Naive thymus-derived CD4-positive, alpha-beta T cell (primary cell): ENCODE measurements at regions not wholly inside any gene's neighbourhood (a gene's known extent, or its start where the extent isn't known, plus 50 kb on each side); places are given as distances from the start of the nearest gene placed in this dataset.

Experiments
- ATAC-seq: fragments of 150-1000 bp; cut with Tn5 transposase; 2 replicates; pipeline ENCODE4 v1.10.0; 2021; ENCODE audit warnings: mild to moderate bottlenecking, moderate library complexity
- CTCF ChIA-PET: fragments of 350-600 bp; sonication (Branson Sonifier 250); formaldehyde crosslinking; loops from one replicate; lab custom pipeline; 2021; ENCODE audit warnings: antibody characterized with exemption; lab: Charles Lee
- POLR2A ChIA-PET: fragments of 350-600 bp; sonication (Branson Sonifier 250); formaldehyde crosslinking; loops from one replicate; lab custom pipeline; 2021; ENCODE audit warnings: antibody characterized with exemption, inconsistent platforms; lab: Charles Lee
- DNase-seq, 9 donors: peaks; one replicate each; pipeline versions ENCODE4 v3.0.0 to v3.0.0-alpha.2; 2020 to 2022; ENCODE audit warnings: mixed read lengths in 1 of 9
- H3K27ac ChIP-seq: one replicate; pipeline ENCODE4 v1.7.0; 2013; ENCODE audit warnings: mild to moderate bottlenecking, low read depth, low read length, moderate library complexity
- H3K27me3 ChIP-seq, 2 donors: one replicate each; pipeline ENCODE4 v1.7.0; 2013; ENCODE audit warnings: low read length in 2 of 2, mild to moderate bottlenecking in 2 of 2, moderate library complexity in 2 of 2; ENCODE audit not compliant: control insufficient read depth in 2 of 2, insufficient read depth in 2 of 2
- H3K36me3 ChIP-seq, 3 experiments: 1 replicate in 2 of 3; 2 replicates in 1 of 3; pipeline ENCODE4 v1.7.0; 2013; ENCODE audit warnings: low read length in 3 of 3, mild to moderate bottlenecking in 3 of 3, moderate library complexity in 1 of 3; ENCODE audit not compliant: insufficient read depth in 3 of 3, control insufficient read depth in 2 of 3
- H3K4me1 ChIP-seq, 2 donors: one replicate each; pipeline ENCODE4 v1.7.0; 2013; ENCODE audit warnings: low read length in 2 of 2, mild to moderate bottlenecking in 2 of 2, moderate library complexity in 1 of 2; ENCODE audit not compliant: control insufficient read depth in 2 of 2, insufficient read depth in 2 of 2
- H3K4me3 ChIP-seq: 2 replicates; pipeline ENCODE4 v1.7.0; 2013; ENCODE audit warnings: mild to moderate bottlenecking, low read length
- H3K9me3 ChIP-seq, 3 experiments: 1 replicate in 2 of 3; 2 replicates in 1 of 3; pipeline ENCODE4 v1.7.0; 2013; ENCODE audit warnings: low read length in 3 of 3; ENCODE audit not compliant: control insufficient read depth in 2 of 3
- H3K27ac Mint-ChIP-seq, 9 donors: one replicate each; pipeline ENCODE4 v1.8.0; 2020 to 2022; ENCODE audit warnings: mixed read lengths in 9 of 9, mild to moderate bottlenecking in 8 of 9, moderate library complexity in 5 of 9, inconsistent platforms in 2 of 9
- H3K27me3 Mint-ChIP-seq, 5 donors: one replicate each; pipeline ENCODE4 v1.8.0; 2021 to 2022; ENCODE audit warnings: mixed read lengths in 5 of 5, mild to moderate bottlenecking in 1 of 5
- H3K36me3 Mint-ChIP-seq, 5 donors: one replicate each; pipeline ENCODE4 v1.8.0; 2020 to 2022; ENCODE audit warnings: mixed read lengths in 5 of 5, mild to moderate bottlenecking in 3 of 5, inconsistent platforms in 1 of 5
- H3K4me1 Mint-ChIP-seq, 7 donors: one replicate each; pipeline ENCODE4 v1.8.0; 2020 to 2022; ENCODE audit warnings: mixed read lengths in 7 of 7, mild to moderate bottlenecking in 3 of 7, inconsistent platforms in 1 of 7
- H3K4me3 Mint-ChIP-seq, 10 donors: one replicate each; pipeline ENCODE4 v1.8.0; 2020 to 2022; ENCODE audit warnings: mild to moderate bottlenecking in 10 of 10, mixed read lengths in 10 of 10, moderate library complexity in 6 of 10, inconsistent platforms in 2 of 10
- H3K9me3 Mint-ChIP-seq, 11 donors: one replicate each; pipeline ENCODE4 v1.8.0; 2020 to 2022; ENCODE audit warnings: mixed read lengths in 11 of 11, mild to moderate bottlenecking in 4 of 11, inconsistent platforms in 1 of 11, moderate library complexity in 1 of 11
- intact Hi-C, 2 donors: fragments of 100-400 bp; cut with micrococcal nuclease; formaldehyde crosslinking; loops; one replicate each; pipeline ENCODE4 v1.15.1; 2023

DNA sequence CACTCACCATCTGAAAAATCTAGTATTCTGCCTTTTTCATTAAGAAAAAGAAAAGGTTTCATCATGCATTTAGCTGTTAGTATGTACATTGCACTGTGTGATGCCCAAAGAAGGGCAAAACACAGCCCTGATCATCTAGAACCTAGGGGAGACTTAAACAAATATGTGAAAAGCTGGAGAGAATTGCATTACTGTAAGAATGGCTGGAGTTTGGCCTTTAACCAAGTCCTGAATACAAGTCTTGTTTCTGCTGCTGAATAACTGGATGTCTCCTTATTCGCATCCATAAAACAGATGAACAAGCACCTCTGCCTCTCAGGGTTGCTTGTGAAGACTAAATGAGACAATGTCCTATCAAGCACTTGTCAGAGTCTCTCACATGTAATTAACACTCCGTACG, 233.4 kb upstream of the LRTM1 start:
- no peaks in the 10 kb centered on the region for H3K36me3 Mint-ChIP-seq
- Histone ChIP-seq H3K4me1 (no peaks in the 10 kb centered on the region), H3K36me3 (no peaks in the 10 kb centered on the region), H3K27ac (no peak overlapping the region), H3K27me3 (no peaks in the 10 kb centered on the region), H3K9me3 (no peaks in the 10 kb centered on the region), H3K4me3 (no peak overlapping the region)
- H3K27ac Mint-ChIP-seq, result no peak overlapping the region
- ATAC-seq (no peak), DNase-seq (no peak)
- POLR2A ChIA-PET, result no interaction called here
- no peaks in the 10 kb centered on the region for H3K4me1 Mint-ChIP-seq
- H3K9me3 Mint-ChIP-seq, result peaks cover 0 to 19% (median 7%) of the 10 kb centered on the region in 11 donors
- no peak overlapping the region for H3K4me3 Mint-ChIP-seq
- CTCF ChIA-PET, result no interaction called here
- intact Hi-C loops, result no loop called here
- peaks cover 0 to 6% (median 0%) of the 10 kb centered on the region in 5 donors for H3K27me3 Mint-ChIP-seq

DNA sequence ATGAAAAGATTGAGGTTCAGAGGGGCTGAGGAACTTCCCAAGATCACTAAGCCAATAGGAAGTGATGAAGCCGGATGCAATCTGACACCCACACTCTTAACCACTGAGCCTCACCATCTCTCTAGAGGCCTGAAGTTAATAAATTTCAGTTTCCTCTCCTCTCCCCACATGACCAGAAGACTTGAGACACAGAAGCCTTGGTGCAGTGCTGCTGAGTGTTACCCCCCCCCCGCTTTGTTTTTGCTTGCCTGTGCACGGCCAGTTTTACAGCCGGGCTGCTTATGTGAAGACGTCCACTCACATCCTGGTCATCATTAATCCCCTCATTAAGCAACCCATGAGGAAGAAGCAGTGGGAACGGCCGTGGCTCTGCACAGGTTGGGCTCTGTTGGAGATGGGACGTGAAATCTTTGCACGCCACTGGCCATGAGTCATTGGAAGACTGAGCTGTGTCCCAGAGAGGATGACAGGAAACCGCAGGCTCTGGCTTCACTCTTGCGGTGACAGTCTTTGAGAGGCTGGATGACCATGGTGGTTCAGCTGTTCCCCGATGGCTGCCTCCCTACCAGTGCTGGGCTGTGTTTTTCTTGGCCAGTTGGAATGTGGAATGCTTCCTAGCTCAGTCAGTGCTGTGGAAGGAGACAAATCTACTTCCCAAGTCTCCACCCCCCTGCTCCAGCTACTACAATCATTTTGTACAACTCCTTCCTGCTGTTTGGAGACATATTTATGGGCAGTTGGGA, 232.6 kb upstream of the LRTM1 start:
- DNase-seq (no peak), ATAC-seq (no peak)
- POLR2A ChIA-PET, result no interaction called here
- no peaks in the 10 kb centered on the region for H3K4me1 Mint-ChIP-seq
- Histone ChIP-seq H3K4me3 (no peak overlapping the region), H3K27ac (no peak overlapping the region), H3K4me1 (no peaks in the 10 kb centered on the region), H3K36me3 (no peaks in the 10 kb centered on the region), H3K27me3 (no peaks in the 10 kb centered on the region), H3K9me3 (no peaks in the 10 kb centered on the region)
- H3K9me3 Mint-ChIP-seq, result peaks cover 1 to 26% (median 7%) of the 10 kb centered on the region in 11 donors
- no peak overlapping the region for H3K4me3 Mint-ChIP-seq
- H3K36me3 Mint-ChIP-seq, result no peaks in the 10 kb centered on the region
- H3K27ac Mint-ChIP-seq, result no peak overlapping the region
- CTCF ChIA-PET, result no interaction called here
- peaks cover 0 to 6% (median 0%) of the 10 kb centered on the region in 5 donors for H3K27me3 Mint-ChIP-seq
- intact Hi-C loops, result no loop called here

DNA sequence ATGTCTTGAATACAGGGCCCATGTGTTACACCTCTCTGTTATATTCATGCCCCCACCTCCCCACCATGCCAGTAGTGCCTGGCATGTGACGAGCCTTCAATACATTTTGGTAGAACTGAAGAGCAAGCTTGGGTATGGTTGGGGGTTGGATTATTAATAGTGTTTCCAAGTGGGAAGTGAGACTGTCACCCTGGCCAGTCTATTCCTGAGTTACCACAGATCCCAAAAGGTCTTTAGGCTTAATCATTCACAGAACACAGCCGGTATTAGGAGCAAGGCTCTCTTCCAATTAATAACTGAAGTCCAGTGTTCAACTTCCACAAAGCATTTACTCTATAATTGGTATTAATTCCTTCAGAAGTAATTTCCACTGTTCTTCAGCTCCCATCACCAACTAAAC, 231.9 kb upstream of the LRTM1 start:
- no peaks in the 10 kb centered on the region for H3K36me3 Mint-ChIP-seq
- no peaks in the 10 kb centered on the region for H3K4me1 Mint-ChIP-seq
- H3K4me3 Mint-ChIP-seq, result no peak overlapping the region
- CTCF ChIA-PET, result no interaction called here
- ATAC-seq (no peak), DNase-seq (no peak)
- Histone ChIP-seq H3K36me3 (no peaks in the 10 kb centered on the region), H3K27ac (no peak overlapping the region), H3K9me3 (no peaks in the 10 kb centered on the region), H3K4me3 (no peak overlapping the region), H3K27me3 (no peaks in the 10 kb centered on the region), H3K4me1 (no peaks in the 10 kb centered on the region)
- H3K27me3 Mint-ChIP-seq, result peaks cover 0 to 6% (median 0%) of the 10 kb centered on the region in 5 donors
- intact Hi-C loops, result no loop called here
- POLR2A ChIA-PET, result no interaction called here
- H3K9me3 Mint-ChIP-seq, result peaks cover 2 to 26% (median 7%) of the 10 kb centered on the region in 11 donors
- H3K27ac Mint-ChIP-seq, result no peak overlapping the region

DNA sequence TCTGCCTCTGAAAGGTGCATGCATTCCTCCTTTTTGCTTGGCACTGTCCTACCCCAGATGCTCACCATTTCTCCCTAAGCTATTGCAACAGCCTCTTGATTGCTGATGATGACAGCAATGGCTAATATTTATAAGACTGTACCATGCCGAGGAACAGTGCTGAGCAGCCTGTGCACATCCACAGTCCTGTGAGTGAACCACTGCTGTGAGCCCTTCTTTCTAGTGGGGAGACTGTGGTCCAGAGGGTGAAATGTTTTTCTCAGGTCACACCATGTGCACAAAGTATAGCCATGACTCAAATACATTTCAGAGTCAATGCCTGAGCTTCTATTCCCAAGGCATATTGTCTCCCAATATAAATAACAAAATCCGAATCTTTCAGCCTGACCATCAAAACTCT, 231.2 kb upstream of the LRTM1 start:
- H3K27ac Mint-ChIP-seq, result no peak overlapping the region
- Histone ChIP-seq H3K27ac (no peak overlapping the region), H3K4me1 (no peaks in the 10 kb centered on the region), H3K4me3 (no peak overlapping the region), H3K27me3 (no peaks in the 10 kb centered on the region), H3K36me3 (no peaks in the 10 kb centered on the region), H3K9me3 (no peaks in the 10 kb centered on the region)
- ChIA-PET CTCF (no interaction called here), POLR2A (no interaction called here)
- intact Hi-C loops, result no loop called here
- DNase-seq, result no peak
- no peak overlapping the region for H3K4me3 Mint-ChIP-seq
- ATAC-seq, result no peak
- peaks cover 0 to 6% (median 0%) of the 10 kb centered on the region in 5 donors for H3K27me3 Mint-ChIP-seq
- H3K4me1 Mint-ChIP-seq, result no peaks in the 10 kb centered on the region
- H3K36me3 Mint-ChIP-seq, result no peaks in the 10 kb centered on the region
- H3K9me3 Mint-ChIP-seq, result peaks cover 2 to 26% (median 7%) of the 10 kb centered on the region in 11 donors

DNA sequence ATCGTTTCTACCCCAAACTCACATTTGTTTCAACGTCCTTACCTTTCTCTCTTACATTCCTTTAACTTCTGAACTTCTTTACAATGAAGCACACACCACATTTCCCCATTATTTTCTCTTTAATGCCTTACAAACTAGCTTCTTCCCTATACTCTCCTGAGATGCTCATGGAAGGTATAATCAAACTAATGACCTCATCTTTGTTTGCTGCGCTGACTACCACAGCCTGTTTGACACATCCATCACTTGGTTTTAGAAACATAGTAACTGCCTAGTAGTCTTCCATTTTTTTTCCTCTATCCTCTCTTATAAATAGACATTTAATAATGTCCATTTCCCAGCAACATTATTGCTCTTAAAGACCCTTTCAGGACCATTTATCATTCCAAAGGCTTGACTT, 230.5 kb upstream of the LRTM1 start:
- Mint-ChIP-seq H3K27me3 (peaks cover 0 to 5% (median 0%) of the 10 kb centered on the region in 5 donors), H3K4me1 (no peaks in the 10 kb centered on the region), H3K9me3 (peaks cover 2 to 26% (median 5%) of the 10 kb centered on the region in 11 donors), H3K4me3 (no peak overlapping the region), H3K36me3 (no peaks in the 10 kb centered on the region), H3K27ac (no peak overlapping the region)
- ATAC-seq (no peak), DNase-seq (no peak)
- POLR2A ChIA-PET, result no interaction called here
- Histone ChIP-seq H3K27me3 (no peaks in the 10 kb centered on the region), H3K27ac (no peak overlapping the region), H3K36me3 (no peaks in the 10 kb centered on the region), H3K4me3 (no peak overlapping the region), H3K9me3 (no peaks in the 10 kb centered on the region), H3K4me1 (no peaks in the 10 kb centered on the region)
- CTCF ChIA-PET, result no interaction called here
- intact Hi-C loops, result no loop called here

DNA sequence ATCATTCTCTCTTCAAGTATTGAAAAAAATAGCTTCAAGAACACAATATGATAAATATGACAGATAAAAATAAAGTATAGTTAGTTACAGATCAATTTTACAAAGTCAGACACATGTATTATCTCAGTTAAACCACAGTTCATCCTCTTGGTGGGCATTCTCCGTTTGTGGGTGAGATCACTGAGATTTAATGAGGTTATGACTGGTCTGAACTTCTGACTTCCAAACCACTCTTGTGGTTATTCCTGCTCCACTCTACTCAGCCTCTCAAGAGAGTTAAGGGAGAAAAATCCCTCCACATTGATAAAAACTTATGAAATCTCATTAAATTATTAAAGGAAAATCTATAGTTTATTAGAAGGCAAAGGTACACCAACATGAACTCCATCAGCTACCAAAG, 229.9 kb upstream of the LRTM1 start:
- ChIA-PET CTCF (no interaction called here), POLR2A (no interaction called here)
- Histone ChIP-seq H3K27me3 (no peaks in the 10 kb centered on the region), H3K9me3 (no peaks in the 10 kb centered on the region), H3K4me3 (no peak overlapping the region), H3K27ac (no peak overlapping the region), H3K36me3 (no peaks in the 10 kb centered on the region), H3K4me1 (no peaks in the 10 kb centered on the region)
- intact Hi-C loops, result no loop called here
- Mint-ChIP-seq H3K4me1 (no peaks in the 10 kb centered on the region), H3K27ac (no peak overlapping the region), H3K4me3 (no peak overlapping the region), H3K27me3 (no peaks in the 10 kb centered on the region), H3K9me3 (peaks cover 0 to 26% (median 4%) of the 10 kb centered on the region in 11 donors), H3K36me3 (no peaks in the 10 kb centered on the region)
- ATAC-seq (no peak), DNase-seq (no peak)
